Rectal smooth muscle tissue (tissue), 1 donor: ENCODE measurements at regions not wholly inside any gene's neighbourhood (a gene's known extent, or its start where the extent isn't known, plus 50 kb on each side); places are given as distances from the start of the nearest gene placed in this dataset.

Experiments used
- H3K27ac ChIP-seq: one replicate; pipeline ENCODE4 v1.7.0; 2013; ENCODE audit warnings: low read depth, low read length, inconsistent platforms
- H3K27me3 ChIP-seq: one replicate; pipeline ENCODE4 v1.7.0; 2013; ENCODE audit warnings: low read length; ENCODE audit not compliant: control insufficient read depth, insufficient read depth
- H3K36me3 ChIP-seq: one replicate; pipeline ENCODE4 v1.7.0; 2013; ENCODE audit warnings: low read length; ENCODE audit not compliant: control insufficient read depth, insufficient read depth
- H3K4me1 ChIP-seq: one replicate; pipeline ENCODE4 v1.7.0; 2013; ENCODE audit warnings: low read length; ENCODE audit not compliant: control insufficient read depth, insufficient read depth
- H3K4me3 ChIP-seq: one replicate; pipeline ENCODE4 v1.7.0; 2013; ENCODE audit warnings: low read length
- H3K9ac ChIP-seq: one replicate; pipeline ENCODE4 v1.7.0; 2013; ENCODE audit warnings: low read length

DNA sequence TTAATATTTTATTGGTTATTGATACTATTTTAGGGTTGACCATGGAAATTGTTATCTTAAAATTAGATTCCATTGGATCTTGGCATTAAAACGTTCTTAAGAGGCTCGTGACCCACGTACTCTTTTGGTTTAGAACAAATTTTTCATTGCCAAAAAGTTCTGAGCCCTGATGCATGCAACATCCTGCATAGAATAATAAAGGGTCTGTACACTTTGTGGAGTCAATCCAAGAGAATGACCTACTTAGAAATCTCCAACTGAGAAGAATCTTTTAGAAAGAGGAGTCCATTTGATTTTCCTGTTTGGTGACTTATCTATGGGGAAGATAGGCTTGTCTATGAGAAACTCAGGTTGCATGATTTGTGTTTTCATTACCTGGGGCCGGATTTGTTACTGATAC lies 404.2 kb upstream of the RGMA start:
- Histone ChIP-seq H3K27ac (no peak overlapping the region), H3K36me3 (no peaks in the 10 kb centered on the region), H3K4me1 (no peaks in the 10 kb centered on the region), H3K27me3 (no peaks in the 10 kb centered on the region), H3K9ac (no peak overlapping the region), H3K4me3 (no peak overlapping the region)

DNA sequence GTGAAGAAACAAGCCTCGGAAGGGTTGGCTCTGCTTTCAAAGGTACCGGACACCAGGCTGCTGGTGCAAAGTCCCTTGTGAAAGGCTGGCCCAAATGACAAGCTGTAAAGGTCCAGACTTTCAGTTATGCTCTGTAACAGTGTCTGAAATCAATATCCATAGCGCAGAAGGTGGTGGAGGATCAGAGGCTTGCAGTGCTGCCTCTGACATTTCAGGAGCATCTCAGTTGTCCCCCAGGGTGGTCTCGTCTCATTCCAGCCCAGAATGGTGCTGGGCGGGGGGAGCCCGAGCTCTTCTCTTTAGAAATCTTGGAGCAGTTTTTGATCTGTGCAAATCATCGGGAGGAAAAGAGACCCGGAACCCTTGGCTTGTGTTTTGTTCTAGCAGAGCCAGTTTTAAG lies 402.3 kb upstream of the RGMA start:
- H3K36me3 ChIP-seq, result no peaks in the 10 kb centered on the region
- no peak overlapping the region for H3K27ac ChIP-seq
- H3K4me1 ChIP-seq, result no peaks in the 10 kb centered on the region
- H3K27me3 ChIP-seq, result no peaks in the 10 kb centered on the region
- H3K4me3 ChIP-seq, result no peak overlapping the region
- H3K9ac ChIP-seq, result no peak overlapping the region

DNA sequence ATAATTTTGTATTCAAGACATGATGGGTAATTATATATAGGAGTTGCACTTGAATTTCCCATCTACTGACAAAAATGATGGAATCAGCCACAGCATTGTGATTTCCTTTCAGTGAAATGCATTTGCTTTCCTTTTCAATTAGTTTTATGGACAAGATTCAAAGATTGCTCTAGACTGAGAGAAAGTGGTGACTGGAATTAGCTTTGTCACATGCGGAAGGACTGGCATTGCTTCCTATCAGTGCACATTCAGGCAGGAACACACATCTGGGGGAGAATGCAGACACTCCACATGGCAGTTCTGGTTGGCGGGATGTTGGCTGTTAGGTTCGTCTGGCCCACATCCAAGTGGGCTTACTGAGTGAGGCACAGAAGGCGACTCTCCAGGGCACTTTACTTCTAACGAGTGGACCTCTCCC lies 399.3 kb upstream of the RGMA start:
- no peak overlapping the region for H3K4me3 ChIP-seq
- no peaks in the 10 kb centered on the region for H3K4me1 ChIP-seq
- no peak overlapping the region for H3K9ac ChIP-seq
- no peak overlapping the region for H3K27ac ChIP-seq
- no peaks in the 10 kb centered on the region for H3K36me3 ChIP-seq
- H3K27me3 ChIP-seq, result no peaks in the 10 kb centered on the region

DNA sequence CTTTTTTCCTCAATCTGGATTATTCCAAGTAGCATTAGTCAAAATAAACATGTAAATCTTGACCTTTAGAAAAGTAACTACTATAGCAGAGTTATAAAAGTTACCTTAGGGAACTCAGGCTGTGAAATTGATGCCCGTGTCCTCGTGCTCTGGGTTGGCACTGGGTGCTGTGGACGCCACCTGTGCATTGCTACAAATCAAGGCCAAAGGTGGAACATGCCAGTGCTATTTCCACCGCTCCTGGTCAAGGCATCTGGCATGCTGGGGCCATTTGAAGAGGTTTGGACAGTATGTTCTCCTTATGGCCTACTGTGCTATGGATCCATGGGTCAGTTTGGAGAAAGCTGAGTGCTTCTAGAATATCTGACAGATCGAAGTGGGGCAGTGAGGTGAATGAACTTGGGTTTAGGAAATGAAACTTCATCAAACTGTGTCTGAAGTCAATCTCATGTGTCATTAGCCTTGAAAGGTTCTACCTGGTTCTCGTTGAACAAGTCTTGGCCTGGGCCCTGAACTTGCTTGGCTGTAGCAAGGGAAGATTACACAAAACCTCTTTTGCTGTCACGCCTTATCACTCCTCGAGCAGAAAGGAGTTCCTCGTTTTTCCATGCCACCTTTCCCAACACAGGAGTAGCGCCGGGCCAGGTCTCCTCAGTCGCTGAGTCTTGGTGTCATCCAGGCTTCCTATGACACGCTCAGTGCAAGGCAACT lies 397.6 kb upstream of the RGMA start:
- H3K27ac ChIP-seq, result peak overlapping the region; percentile 54
- no peaks in the 10 kb centered on the region for H3K4me1 ChIP-seq
- H3K9ac ChIP-seq, result no peak overlapping the region
- no peak overlapping the region for H3K4me3 ChIP-seq
- H3K36me3 ChIP-seq, result no peaks in the 10 kb centered on the region
- no peaks in the 10 kb centered on the region for H3K27me3 ChIP-seq

DNA sequence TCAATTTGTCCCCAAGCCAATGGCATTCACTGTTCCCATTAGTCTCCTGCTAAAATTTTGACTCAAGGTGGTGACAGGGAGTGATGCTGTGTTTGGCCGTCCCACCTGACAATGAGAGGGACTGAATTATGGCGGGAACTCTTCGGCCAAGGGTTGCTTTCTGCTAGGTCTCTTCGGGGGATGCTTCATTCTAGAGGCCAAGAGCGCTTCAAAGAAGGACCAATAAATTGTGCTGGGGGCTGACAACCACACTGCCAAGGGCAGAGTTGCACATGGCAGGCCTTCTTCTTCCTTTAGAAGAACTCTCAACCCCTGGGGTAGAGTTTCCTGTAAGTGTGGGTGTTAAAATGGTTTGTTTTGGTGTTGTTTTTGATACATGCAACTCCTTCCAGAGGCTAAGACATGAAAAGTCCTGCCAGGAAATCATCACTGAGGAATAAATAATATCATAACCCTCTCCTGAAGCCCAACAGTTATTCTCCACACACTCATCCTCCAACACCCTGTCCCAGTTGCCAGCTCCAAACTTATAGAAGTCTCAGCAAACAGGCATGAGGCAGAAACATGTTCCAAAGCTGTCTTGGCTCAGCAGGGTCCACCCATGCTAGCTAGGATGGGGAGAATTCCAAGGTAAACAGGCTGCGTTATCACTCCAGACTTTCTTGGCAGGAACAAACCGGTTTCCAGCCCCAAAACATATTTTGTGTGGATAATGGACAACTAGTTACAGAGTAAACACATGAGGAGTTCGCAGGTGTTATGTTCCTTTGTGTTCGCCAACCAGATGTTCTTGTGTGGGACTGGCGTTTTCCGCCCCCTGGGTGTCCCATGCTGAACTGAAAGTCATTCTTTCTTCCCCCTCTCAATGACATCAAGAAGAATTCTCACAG lies 396.7 kb upstream of the RGMA start:
- H3K9ac ChIP-seq, result no peak overlapping the region
- H3K4me3 ChIP-seq, result no peak overlapping the region
- H3K4me1 ChIP-seq, result no peaks in the 10 kb centered on the region
- H3K27ac ChIP-seq, result peak overlapping the region; percentile 40
- no peaks in the 10 kb centered on the region for H3K36me3 ChIP-seq
- H3K27me3 ChIP-seq, result no peaks in the 10 kb centered on the region

DNA sequence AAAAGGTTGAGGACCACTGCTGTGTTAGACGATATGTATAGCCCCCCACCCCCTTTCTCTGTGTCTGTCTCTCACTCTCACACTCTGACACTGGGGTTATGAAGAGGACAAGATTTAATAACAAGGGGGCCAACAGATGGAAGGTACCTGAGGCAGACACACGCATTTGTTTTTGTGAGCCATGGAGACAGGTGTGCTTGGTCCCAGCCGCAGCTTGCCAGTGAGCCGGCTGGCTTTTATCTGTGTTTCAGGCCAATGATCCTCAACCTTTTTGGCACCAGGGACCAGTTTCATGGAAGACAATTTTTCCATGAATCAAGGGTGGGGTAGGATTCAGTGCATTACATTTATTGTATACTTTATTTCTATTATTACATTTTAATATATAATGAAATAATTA lies 394.9 kb upstream of the RGMA start:
- H3K4me3 ChIP-seq, result no peak overlapping the region
- H3K36me3 ChIP-seq, result no peaks in the 10 kb centered on the region
- no peak overlapping the region for H3K9ac ChIP-seq
- no peaks in the 10 kb centered on the region for H3K27me3 ChIP-seq
- H3K4me1 ChIP-seq, result no peaks in the 10 kb centered on the region
- H3K27ac ChIP-seq, result no peak overlapping the region

DNA sequence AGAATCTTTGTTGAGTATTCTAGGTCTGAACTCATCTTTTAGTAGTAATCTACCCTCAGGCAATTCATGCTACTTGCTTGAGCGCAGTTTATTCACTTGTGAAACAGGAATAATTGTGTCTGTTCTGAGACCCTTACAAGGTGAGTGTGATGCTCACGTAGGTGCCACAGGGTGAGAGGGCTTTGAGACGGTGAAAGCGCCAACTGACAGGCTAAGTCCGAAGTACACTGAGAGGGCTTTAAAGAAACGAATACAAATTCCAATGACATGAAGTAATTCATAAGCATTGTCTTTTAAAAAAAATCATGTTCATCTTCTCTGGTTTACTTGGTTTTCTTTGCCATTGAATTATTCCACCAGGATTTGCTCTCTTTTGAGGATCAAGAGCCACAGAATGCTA lies 393.7 kb upstream of the RGMA start:
- H3K4me3 ChIP-seq, result no peak overlapping the region
- H3K4me1 ChIP-seq, result no peaks in the 10 kb centered on the region
- no peaks in the 10 kb centered on the region for H3K27me3 ChIP-seq
- no peaks in the 10 kb centered on the region for H3K36me3 ChIP-seq
- H3K27ac ChIP-seq, result no peak overlapping the region
- H3K9ac ChIP-seq, result no peak overlapping the region

DNA sequence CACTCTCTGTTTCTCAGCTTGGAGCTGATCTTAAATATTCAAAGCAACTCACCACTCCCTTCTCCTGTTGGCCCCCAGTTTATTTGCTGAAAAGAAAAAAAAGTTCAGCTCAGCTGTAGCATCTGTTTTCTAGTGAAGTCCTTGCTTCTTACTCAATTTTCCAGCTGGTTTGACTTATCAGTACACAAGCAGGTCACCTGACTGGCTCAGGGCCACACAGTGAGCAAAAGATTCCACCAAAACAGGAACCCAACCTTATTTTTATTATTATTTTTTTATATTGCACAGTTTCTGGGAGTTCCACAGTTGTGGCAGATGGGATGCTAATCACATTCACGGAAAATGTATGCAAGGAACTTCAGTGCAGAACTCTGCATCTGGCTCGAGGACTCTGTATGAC lies 390.7 kb upstream of the RGMA start:
- Histone ChIP-seq H3K4me1 (no peaks in the 10 kb centered on the region), H3K36me3 (no peaks in the 10 kb centered on the region), H3K4me3 (no peak overlapping the region), H3K27me3 (no peaks in the 10 kb centered on the region), H3K9ac (no peak overlapping the region), H3K27ac (no peak overlapping the region)

DNA sequence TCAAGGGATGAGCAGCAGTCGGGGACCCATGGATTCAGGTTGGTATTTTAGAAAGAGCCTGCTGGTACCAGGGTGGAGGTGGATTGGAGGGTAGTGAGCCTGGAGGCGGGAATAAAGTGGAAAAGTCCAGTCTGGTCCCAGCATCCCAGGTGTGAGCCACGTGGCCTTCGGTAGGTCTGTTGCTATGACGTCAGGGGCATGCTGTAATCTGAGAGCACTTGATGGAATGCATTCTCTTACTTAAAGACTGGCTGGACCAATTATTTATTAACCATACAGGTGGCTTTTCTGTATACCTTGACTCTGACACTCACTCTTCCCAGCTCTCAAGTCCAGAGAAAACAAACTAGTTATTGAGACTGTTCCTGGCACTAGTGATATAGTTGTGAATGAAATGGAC lies 389.9 kb upstream of the RGMA start:
- Histone ChIP-seq H3K9ac (no peak overlapping the region), H3K4me3 (no peak overlapping the region), H3K27ac (no peak overlapping the region), H3K36me3 (no peaks in the 10 kb centered on the region), H3K27me3 (no peaks in the 10 kb centered on the region), H3K4me1 (no peaks in the 10 kb centered on the region)

DNA sequence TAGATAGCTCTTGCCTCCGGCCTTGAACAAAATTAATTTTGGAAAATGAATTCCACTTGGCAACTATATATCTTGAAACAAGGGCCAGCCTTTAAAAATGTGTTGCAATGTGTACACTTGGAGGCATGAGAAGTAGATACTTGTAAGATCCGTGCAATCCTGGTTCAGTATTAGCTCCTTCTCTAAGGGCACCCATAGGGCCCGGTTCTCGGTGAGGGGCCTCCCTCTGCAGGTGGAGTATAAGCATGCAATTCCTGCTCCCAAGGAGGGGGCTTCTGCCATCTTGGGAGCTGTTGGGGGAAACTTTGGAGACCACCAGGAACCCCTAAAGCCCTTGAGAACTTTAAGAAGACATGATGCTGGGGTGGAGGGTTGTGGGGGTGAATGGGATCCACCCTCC lies 388.7 kb upstream of the RGMA start:
- Histone ChIP-seq H3K27ac (no peak overlapping the region), H3K27me3 (no peaks in the 10 kb centered on the region), H3K4me3 (no peak overlapping the region), H3K9ac (no peak overlapping the region), H3K36me3 (no peaks in the 10 kb centered on the region), H3K4me1 (no peaks in the 10 kb centered on the region)

DNA sequence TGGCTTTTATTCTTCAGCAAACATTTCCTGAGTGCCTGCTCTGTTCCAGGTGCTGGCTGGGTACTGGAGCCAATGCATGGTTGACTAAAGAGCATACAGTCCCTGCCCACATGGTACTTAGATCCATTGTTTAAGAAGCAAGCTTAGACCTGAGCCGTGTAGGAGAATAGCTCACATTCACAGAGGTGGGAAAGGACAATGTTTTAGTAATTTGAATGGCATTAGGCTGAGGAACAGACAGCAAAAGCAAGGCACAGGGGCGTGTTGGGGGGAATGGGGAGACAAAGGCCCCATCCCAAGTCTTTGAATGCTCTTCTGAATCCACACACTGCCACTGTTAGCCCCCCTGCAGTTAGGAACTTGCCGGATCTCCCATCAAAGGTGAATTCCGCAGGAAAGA lies 388.2 kb upstream of the RGMA start:
- no peaks in the 10 kb centered on the region for H3K4me1 ChIP-seq
- no peak overlapping the region for H3K9ac ChIP-seq
- H3K4me3 ChIP-seq, result no peak overlapping the region
- H3K27ac ChIP-seq, result no peak overlapping the region
- no peaks in the 10 kb centered on the region for H3K36me3 ChIP-seq
- no peaks in the 10 kb centered on the region for H3K27me3 ChIP-seq

DNA sequence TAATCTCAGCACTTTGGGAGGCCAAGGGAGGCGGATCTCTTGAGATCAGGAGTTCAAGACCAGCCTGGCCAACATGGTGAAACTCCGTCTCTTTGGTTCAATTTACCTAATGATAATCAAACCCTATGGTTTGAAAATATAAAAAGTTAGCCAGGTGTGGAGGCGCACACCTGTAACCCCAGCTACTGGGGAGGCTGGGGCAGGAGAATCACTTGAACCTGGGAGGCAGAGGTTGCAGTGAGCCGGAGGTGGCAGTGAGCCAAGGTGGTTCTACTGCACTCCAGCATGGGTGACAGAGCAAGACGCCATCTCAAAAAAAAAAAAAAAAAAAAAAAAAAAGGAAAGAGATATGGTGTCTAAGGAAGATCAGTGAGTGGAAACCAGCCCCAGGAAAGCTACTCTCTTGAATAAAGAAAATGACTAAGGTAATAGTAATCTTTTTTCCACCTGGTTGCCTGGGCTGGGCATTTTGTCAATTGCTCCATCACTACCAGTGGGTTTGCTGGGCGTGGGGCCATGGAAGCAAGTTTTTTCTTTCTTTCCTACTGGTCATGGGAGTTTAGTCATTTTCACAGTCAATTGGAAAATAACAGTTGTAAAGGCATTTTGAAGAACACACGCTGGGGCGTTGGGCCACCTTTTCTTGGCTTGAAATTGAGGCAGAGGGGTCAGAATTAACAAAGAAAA lies 387.6 kb upstream of the RGMA start:
- no peak overlapping the region for H3K9ac ChIP-seq
- H3K36me3 ChIP-seq, result no peaks in the 10 kb centered on the region
- no peaks in the 10 kb centered on the region for H3K27me3 ChIP-seq
- no peak overlapping the region for H3K4me3 ChIP-seq
- no peak overlapping the region for H3K27ac ChIP-seq
- no peaks in the 10 kb centered on the region for H3K4me1 ChIP-seq
